SK-N-SH (cell line): ENCODE measurements at regions not wholly inside any gene's neighbourhood (a gene's known extent, or its start where the extent isn't known, plus 50 kb on each side); places are given as distances from the start of the nearest gene placed in this dataset.

Experiments
- CHD2 ChIP-seq: fragments of 150-350 bp; IDR thresholded peaks from 2 replicates; pipeline ENCODE4 v1.6.1; 2018; ENCODE audit warnings: low read length; ENCODE audit not compliant: partially characterized antibody
- EP300 ChIP-seq, 2 experiments: IDR thresholded peaks; 2 replicates each; pipeline versions ENCODE4 v1.4.0 to v1.6.1; 2012; ENCODE audit warnings: borderline replicate concordance in 1 of 2, low read depth in 1 of 2, low read length in 1 of 2
- GABPA ChIP-seq: IDR thresholded peaks from 2 replicates; pipeline ENCODE4 v1.4.0; 2012; ENCODE audit warnings: low read depth, mild to moderate bottlenecking
- JUND ChIP-seq: IDR thresholded peaks from 2 replicates; pipeline ENCODE4 v1.4.0; 2012
- MEF2A ChIP-seq: IDR thresholded peaks from 2 replicates; pipeline ENCODE4 v1.4.0; 2012; ENCODE audit warnings: low read depth, borderline replicate concordance
- NRF1 ChIP-seq: IDR thresholded peaks from 2 replicates; pipeline ENCODE4 v1.6.1; 2012; ENCODE audit warnings: low read depth, mild to moderate bottlenecking, low read length
- POLR2AphosphoS5 ChIP-seq: IDR thresholded peaks from 2 replicates; pipeline ENCODE4 v1.6.1; 2012; ENCODE audit warnings: low read depth, low read length
- RAD21 ChIP-seq: IDR thresholded peaks from 2 replicates; pipeline ENCODE4 v1.6.1; 2012; ENCODE audit warnings: mild to moderate bottlenecking, low read length
- TCF12 ChIP-seq: IDR thresholded peaks from 2 replicates; pipeline ENCODE4 v1.4.0; 2012
- YY1 ChIP-seq: IDR thresholded peaks from 2 replicates; pipeline ENCODE4 v1.4.0; 2012; ENCODE audit warnings: low read depth, mild to moderate bottlenecking
- TF ChIP-seq, protein P1 (sequence below): fragments of 200-600 bp; sonication (generic); IDR thresholded peaks from 2 replicates; pipeline ENCODE4 v1.6.1; 2017; ENCODE audit warnings: antibody characterized with exemption, mild to moderate bottlenecking, moderate library complexity
- TF ChIP-seq, protein P2 (sequence below): IDR thresholded peaks from 2 replicates; pipeline ENCODE4 v1.6.1; 2012; ENCODE audit warnings: mild to moderate bottlenecking, low read depth, low read length, moderate library complexity
- TF ChIP-seq, protein P3 (sequence below): IDR thresholded peaks from 2 replicates; pipeline ENCODE4 v1.4.0; 2012; ENCODE audit warnings: low read depth

DNA sequence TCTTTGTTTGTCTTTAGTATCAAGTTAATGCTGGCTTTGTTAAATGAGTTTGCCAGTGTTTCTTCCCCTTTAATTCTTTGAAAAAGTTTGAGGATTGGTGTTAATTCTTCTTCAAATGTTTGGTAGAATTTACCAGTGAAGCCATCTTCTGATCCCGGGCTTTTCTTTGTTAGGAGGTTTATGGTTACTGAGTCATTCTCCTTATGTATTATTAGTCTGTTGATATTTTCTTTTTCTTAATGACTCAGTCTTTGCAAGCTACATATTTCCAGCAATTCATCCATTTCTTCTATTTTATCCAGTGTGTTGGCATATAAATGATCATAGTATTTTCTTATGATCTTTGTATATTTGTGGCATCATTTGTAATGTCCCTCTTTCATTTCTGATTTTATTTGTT, 74.5 kb upstream of the SPINK5 start:
- TF ChIP-seq, protein P1, sequence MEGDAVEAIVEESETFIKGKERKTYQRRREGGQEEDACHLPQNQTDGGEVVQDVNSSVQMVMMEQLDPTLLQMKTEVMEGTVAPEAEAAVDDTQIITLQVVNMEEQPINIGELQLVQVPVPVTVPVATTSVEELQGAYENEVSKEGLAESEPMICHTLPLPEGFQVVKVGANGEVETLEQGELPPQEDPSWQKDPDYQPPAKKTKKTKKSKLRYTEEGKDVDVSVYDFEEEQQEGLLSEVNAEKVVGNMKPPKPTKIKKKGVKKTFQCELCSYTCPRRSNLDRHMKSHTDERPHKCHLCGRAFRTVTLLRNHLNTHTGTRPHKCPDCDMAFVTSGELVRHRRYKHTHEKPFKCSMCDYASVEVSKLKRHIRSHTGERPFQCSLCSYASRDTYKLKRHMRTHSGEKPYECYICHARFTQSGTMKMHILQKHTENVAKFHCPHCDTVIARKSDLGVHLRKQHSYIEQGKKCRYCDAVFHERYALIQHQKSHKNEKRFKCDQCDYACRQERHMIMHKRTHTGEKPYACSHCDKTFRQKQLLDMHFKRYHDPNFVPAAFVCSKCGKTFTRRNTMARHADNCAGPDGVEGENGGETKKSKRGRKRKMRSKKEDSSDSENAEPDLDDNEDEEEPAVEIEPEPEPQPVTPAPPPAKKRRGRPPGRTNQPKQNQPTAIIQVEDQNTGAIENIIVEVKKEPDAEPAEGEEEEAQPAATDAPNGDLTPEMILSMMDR: no peak
- TF ChIP-seq NRF1: no peak
- TF ChIP-seq GABPA: no peak
- TF ChIP-seq JUND: no peak
- no peak for TF ChIP-seq POLR2AphosphoS5
- no peak for TF ChIP-seq EP300 (IDR thresholded peaks at IDR 0.05; ENCODE audit: borderline replicate concordance in 1 of 2, low read depth in 1 of 2, low read length in 1 of 2)
- TF ChIP-seq CHD2: no peak
- TF ChIP-seq TCF12: no peak
- TF ChIP-seq RAD21: no peak
- TF ChIP-seq, protein P2, sequence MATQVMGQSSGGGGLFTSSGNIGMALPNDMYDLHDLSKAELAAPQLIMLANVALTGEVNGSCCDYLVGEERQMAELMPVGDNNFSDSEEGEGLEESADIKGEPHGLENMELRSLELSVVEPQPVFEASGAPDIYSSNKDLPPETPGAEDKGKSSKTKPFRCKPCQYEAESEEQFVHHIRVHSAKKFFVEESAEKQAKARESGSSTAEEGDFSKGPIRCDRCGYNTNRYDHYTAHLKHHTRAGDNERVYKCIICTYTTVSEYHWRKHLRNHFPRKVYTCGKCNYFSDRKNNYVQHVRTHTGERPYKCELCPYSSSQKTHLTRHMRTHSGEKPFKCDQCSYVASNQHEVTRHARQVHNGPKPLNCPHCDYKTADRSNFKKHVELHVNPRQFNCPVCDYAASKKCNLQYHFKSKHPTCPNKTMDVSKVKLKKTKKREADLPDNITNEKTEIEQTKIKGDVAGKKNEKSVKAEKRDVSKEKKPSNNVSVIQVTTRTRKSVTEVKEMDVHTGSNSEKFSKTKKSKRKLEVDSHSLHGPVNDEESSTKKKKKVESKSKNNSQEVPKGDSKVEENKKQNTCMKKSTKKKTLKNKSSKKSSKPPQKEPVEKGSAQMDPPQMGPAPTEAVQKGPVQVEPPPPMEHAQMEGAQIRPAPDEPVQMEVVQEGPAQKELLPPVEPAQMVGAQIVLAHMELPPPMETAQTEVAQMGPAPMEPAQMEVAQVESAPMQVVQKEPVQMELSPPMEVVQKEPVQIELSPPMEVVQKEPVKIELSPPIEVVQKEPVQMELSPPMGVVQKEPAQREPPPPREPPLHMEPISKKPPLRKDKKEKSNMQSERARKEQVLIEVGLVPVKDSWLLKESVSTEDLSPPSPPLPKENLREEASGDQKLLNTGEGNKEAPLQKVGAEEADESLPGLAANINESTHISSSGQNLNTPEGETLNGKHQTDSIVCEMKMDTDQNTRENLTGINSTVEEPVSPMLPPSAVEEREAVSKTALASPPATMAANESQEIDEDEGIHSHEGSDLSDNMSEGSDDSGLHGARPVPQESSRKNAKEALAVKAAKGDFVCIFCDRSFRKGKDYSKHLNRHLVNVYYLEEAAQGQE: no peak
- TF ChIP-seq YY1: no peak
- TF ChIP-seq, protein P3, sequence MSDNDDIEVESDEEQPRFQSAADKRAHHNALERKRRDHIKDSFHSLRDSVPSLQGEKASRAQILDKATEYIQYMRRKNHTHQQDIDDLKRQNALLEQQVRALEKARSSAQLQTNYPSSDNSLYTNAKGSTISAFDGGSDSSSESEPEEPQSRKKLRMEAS: no peak
- TF ChIP-seq MEF2A: no peak
